ENCODE measurements at regions not wholly inside any gene's neighbourhood (a gene's known extent, or its start where the extent isn't known, plus 50 kb on each side); places are given as distances from the start of the nearest gene placed in this dataset.

DNA sequence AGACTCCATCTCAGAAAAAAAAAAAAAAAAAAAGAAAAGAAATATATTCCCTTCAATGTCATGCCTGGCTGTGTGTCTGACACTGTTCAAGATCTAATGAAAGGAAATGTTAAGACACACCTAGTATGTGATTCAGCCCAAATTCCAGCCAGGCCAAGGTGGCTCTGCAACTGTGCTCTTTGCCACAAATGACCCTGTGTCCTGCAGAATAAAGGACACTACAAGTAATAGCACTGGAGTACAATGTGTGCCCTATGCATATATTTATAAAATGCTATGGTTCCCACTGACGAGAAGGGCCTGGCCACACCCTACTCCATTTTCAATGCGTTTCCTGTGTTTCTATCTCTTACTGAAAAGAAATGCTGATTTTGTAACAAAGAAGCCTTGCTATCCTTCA is 98.0 kb upstream of the SORBS2 start:
- no peak for DNase-seq (ENCODE audit: unreplicated experiment)
- no peak overlapping the region for H3K4me3 Mint-ChIP-seq (ENCODE audit: unreplicated experiment)
- ChIA-PET CTCF (interaction anchor here (0.7 kb wide), 2 partner anchors 18 to 832 kb away, joined by 3 read pairs; no protein-coding TSS in a partner anchor), POLR2A (no interaction called here)
- H3K36me3 Mint-ChIP-seq (ENCODE audit: insufficient read depth, unreplicated experiment) = no peaks in the 10 kb centered on the region
- no peaks in the 10 kb centered on the region for H3K27me3 Mint-ChIP-seq (ENCODE audit: insufficient read depth, unreplicated experiment)
- intact Hi-C loops (cut with micrococcal nuclease) = no loop called here
- peaks cover 5% of the 10 kb centered on the region for H3K4me1 Mint-ChIP-seq (ENCODE audit: insufficient read depth, unreplicated experiment)
- no peaks in the 10 kb centered on the region for H3K9me3 Mint-ChIP-seq (ENCODE audit: unreplicated experiment)
- no peak overlapping the region for H3K27ac Mint-ChIP-seq (ENCODE audit: low read depth, unreplicated experiment)
- TF ChIP-seq, protein P1, sequence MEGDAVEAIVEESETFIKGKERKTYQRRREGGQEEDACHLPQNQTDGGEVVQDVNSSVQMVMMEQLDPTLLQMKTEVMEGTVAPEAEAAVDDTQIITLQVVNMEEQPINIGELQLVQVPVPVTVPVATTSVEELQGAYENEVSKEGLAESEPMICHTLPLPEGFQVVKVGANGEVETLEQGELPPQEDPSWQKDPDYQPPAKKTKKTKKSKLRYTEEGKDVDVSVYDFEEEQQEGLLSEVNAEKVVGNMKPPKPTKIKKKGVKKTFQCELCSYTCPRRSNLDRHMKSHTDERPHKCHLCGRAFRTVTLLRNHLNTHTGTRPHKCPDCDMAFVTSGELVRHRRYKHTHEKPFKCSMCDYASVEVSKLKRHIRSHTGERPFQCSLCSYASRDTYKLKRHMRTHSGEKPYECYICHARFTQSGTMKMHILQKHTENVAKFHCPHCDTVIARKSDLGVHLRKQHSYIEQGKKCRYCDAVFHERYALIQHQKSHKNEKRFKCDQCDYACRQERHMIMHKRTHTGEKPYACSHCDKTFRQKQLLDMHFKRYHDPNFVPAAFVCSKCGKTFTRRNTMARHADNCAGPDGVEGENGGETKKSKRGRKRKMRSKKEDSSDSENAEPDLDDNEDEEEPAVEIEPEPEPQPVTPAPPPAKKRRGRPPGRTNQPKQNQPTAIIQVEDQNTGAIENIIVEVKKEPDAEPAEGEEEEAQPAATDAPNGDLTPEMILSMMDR (IDR thresholded peaks at IDR 0.05; ENCODE audit: unreplicated experiment) = no peak
- no TSS peak for BruUV-seq (replicated peaks)

- Mint-ChIP-seq H3K9me3 (ENCODE audit: unreplicated experiment) (no peaks in the 10 kb centered on the region), H3K4me3 (ENCODE audit: unreplicated experiment) (no peak overlapping the region), H3K27me3 (ENCODE audit: insufficient read depth, unreplicated experiment) (no peaks in the 10 kb centered on the region), H3K27ac (ENCODE audit: low read depth, unreplicated experiment) (no peak overlapping the region), H3K36me3 (ENCODE audit: insufficient read depth, unreplicated experiment) (no peaks in the 10 kb centered on the region), H3K4me1 (ENCODE audit: insufficient read depth, unreplicated experiment) (peaks cover 5% of the 10 kb centered on the region)
- CTCF ChIA-PET = interaction anchor here (0.7 kb wide), 1 partner anchor 436 kb away, joined by 4 read pairs; no protein-coding TSS in a partner anchor
- intact Hi-C loops (cut with micrococcal nuclease) = no loop called here
- BruUV-seq (replicated peaks) = no TSS peak
- POLR2A ChIA-PET = interaction anchor here (0.8 kb wide), 1 partner anchor 9 kb away, joined by 3 read pairs; no protein-coding TSS in a partner anchor
- no peak for DNase-seq (ENCODE audit: unreplicated experiment)
- TF ChIP-seq, protein P1 (IDR thresholded peaks at IDR 0.05; ENCODE audit: unreplicated experiment) = no peak
Measured at GRCh38 chr4:185911556-185912064, 99.6 kb upstream of the SORBS2 start.

DNA sequence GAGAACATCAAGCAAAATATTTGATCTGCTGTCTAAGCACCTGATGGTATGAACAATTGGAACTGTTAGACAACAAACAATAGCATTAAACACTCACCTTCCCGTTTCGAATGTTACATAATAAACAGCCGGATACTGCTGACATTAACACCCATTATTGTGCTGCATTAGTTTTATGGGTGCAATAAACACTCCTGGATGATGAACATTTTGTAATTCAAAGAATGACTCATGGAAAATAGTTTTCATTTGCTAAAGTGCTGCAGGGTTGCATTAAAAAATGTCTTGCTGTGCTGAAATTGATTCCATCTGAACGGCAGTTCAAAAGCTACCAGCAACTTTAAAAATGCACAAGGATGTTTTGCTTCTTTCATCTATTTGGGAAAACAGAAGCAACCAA is 100.8 kb upstream of the SORBS2 start:
- no peak overlapping the region for H3K27ac Mint-ChIP-seq (ENCODE audit: low read depth, unreplicated experiment)
- peaks cover 5% of the 10 kb centered on the region for H3K4me1 Mint-ChIP-seq (ENCODE audit: insufficient read depth, unreplicated experiment)
- TF ChIP-seq, protein P1 (IDR thresholded peaks at IDR 0.05; ENCODE audit: unreplicated experiment) = no peak
- peak; percentile 56 for DNase-seq (ENCODE audit: unreplicated experiment)
- BruUV-seq (replicated peaks) = no TSS peak
- H3K4me3 Mint-ChIP-seq (ENCODE audit: unreplicated experiment) = no peak overlapping the region
- H3K27me3 Mint-ChIP-seq (ENCODE audit: insufficient read depth, unreplicated experiment) = no peaks in the 10 kb centered on the region
- no peaks in the 10 kb centered on the region for H3K36me3 Mint-ChIP-seq (ENCODE audit: insufficient read depth, unreplicated experiment)
- POLR2A ChIA-PET = interaction anchor here (0.6 to 1.5 kb wide), 3 partner anchors 14 to 288 kb away, joined by 3 read pairs; no protein-coding TSS in a partner anchor
- CTCF ChIA-PET = no interaction called here
- intact Hi-C loops (cut with micrococcal nuclease) = no loop called here
- no peaks in the 10 kb centered on the region for H3K9me3 Mint-ChIP-seq (ENCODE audit: unreplicated experiment)

DNA sequence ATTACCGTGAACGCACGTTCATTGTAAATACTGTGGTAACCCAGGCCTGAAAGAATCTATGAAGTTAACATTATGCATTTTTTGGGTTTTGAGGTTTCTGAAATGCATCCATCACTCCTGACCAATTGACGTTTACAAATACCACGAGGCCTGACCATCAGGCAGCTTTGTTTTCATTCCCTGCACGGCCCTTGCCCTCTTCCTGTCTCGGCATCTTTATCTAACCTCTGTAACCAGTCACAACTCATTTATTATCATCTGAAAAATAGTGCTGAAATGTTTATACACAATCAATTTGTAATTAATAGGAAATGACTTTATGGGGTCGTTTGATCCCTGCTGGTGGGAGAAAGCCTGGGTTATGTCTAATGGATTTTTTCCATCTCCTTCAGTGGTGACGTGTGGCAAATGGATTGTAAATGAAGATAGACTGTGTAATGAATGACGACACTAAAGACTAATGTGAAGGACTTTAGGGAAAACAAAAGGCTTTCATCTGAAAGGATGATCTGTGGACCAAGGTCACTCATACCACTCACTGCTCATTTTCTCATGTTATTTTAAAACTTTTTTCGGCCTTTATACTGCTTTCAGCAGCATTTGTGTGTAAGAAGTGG is 102.7 kb upstream of the SORBS2 start:
- TF ChIP-seq, protein P1 (IDR thresholded peaks at IDR 0.05; ENCODE audit: unreplicated experiment) = no peak
- Mint-ChIP-seq H3K27me3 (ENCODE audit: insufficient read depth, unreplicated experiment) (no peaks in the 10 kb centered on the region), H3K4me3 (ENCODE audit: unreplicated experiment) (no peak overlapping the region), H3K27ac (ENCODE audit: low read depth, unreplicated experiment) (no peak overlapping the region), H3K9me3 (ENCODE audit: unreplicated experiment) (no peaks in the 10 kb centered on the region), H3K36me3 (ENCODE audit: insufficient read depth, unreplicated experiment) (no peaks in the 10 kb centered on the region), H3K4me1 (ENCODE audit: insufficient read depth, unreplicated experiment) (peaks cover 5% of the 10 kb centered on the region)
- ChIA-PET CTCF (interaction anchor here (0.6 kb wide), 2 partner anchors 271 to 557 kb away, joined by 3 read pairs; no protein-coding TSS in a partner anchor), POLR2A (interaction anchor here (0.7 kb wide), 1 partner anchor 122 kb away, joined by 3 read pairs; no protein-coding TSS in a partner anchor)
- intact Hi-C loops (cut with micrococcal nuclease) = no loop called here
- no peak for DNase-seq (ENCODE audit: unreplicated experiment)
- BruUV-seq (replicated peaks) = no TSS peak
